HuH-7.5 (cell line): ENCODE measurements at regions not wholly inside any gene's neighbourhood (a gene's known extent, or its start where the extent isn't known, plus 50 kb on each side); places are given as distances from the start of the nearest gene placed in this dataset.
A peak's percentile ranks its signal among the peaks of the same experiment; 100 is the strongest.

Experiments used
- DNase-seq: peaks from one replicate; pipeline ENCODE4 v3.0.0; 2011; ENCODE audit warnings: low spot score

DNA sequence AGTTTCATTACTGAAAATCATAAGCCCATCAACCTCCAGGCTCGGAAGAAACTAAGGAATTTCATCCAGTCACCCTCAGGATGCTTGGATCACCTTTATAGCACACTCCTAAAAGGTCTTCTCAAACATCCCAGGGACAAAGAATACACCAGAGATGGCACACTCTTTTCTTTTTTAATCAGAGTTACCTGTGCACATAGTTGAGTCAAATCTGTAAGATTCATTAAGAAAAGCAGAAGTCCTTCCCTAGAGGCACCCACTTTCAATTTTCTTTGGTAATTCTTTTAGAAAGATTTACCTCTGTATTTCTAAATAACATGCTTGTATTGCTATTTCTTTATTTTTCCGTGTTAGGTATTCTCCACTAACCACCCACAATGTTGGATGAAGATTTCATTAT is 50.6 kb upstream of the IL6 start:
- DNase-seq: no peak

- no peak for DNase-seq
These were observed 51.1 kb upstream of the IL6 start for GRCh38 chr7:22675917-22676343.

DNA sequence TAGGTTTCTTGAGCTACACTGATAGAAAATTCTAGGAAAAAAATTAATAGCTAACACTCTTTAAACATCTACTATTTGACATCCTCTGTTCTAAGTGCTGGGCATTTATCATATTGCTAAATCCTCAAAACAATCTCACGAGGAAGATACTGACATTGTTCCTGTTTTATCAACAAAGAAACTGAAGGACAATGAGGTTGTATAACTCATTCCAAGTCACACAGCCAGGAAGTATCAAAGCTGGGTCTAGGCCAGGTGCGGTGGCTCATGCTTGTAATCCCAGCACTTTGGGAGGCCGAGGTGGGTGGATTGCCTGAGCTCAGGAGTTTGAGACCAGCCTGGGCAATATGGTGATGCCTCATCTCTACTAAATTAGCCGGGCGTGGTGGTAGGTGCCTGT is 51.6 kb upstream of the IL6 start:
- no peak for DNase-seq

GRCh38 chr7:22672846-22673680 is 53.9 kb upstream of the IL6 start:
- DNase-seq: peak; percentile 54

DNA sequence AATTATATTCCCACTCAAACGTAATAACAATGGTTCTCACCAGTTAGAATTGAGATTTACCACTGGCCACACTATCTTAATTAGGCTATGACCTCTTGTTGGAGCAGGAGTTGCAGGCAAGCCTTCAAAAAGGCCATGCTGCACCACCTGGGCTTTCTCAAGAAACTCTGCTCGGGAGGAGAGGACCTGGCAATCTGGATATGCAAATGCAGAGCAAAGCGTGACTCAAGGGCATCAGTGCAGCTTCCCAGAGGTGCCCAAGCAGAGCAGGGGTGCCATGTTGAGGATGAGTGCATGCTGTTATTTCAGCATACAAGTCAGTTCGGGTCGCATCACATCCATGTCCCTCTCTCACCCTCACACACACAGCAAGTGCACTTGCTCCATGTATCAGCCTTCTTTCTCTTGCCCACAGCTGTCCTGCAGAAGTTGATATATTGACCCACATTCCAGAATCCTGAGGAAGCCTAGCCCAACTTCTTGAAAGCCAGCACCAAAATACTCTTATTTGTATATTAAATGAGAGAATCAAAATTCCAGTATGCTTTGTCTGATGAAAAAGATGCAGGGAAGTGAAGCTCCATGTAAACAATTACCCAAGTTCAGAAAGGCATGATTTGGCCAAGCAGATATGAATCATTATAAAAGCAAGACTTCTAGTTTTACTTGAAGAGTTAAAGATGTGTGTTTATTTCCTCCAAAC is 55.7 kb upstream of the IL6 start:
- DNase-seq: no peak

GRCh38 chr7:22670422-22670815 is 56.6 kb upstream of the IL6 start:
- DNase-seq: no peak

GRCh38 chr7:22669692-22670421 is 57.1 kb upstream of the IL6 start:
- no peak for DNase-seq

GRCh38 chr7:22668971-22669401 is 58.0 kb upstream of the IL6 start:
- DNase-seq: no peak

DNA sequence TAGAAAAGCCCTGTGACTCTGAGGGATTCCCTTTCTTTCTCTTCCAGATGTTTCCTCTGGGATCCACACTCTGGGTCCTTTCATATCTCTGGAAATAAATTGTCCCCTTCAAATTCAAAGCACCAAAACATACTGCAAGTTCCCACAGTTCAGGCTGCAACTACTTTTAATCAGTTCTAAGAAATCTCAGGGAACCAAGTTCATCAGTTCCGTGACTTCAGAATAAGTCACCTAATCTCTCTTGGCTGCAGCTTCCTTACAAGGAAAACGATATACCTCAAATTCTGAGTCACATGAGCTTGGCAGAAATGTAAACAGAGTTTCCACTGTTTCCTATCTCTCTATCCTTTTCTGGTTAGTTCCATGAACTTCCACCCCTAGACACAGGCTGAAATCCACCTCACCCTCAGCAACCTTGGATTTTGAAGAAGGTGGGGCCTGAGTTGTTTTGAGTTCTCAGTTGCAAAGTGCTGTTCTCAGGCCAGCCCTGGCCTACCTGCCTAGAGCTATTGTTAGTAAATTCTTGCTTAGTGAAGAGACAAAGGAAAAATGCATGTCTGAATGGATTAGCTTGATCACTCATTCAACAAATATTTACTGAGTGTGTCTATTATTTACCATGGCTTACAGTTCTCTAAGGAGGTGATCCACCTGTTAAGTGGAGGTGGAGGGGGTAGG is 59.3 kb upstream of the IL6 start:
- no peak for DNase-seq

DNA sequence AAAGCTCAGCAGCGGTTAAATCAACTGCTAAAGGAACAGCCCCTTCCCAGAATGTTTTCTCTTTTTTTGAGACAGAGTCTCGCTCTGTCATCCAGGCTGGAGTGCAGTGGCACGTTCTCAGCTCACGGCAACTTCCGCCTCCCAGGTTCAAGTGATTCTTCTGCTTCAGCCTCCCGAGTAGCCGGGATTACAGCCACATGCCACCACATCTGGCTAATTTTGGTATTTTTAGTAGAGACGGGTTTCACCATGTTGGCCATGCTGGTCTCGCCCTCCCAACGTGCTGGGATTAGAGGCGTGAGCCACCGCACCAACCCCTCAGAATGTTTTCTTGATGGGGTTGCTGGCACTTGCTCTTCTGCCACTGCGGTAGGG is 59.8 kb upstream of the IL6 start:
- DNase-seq: no peak

GRCh38 chr7:22666732-22667131 is 60.3 kb upstream of the IL6 start:
- no peak for DNase-seq

DNA sequence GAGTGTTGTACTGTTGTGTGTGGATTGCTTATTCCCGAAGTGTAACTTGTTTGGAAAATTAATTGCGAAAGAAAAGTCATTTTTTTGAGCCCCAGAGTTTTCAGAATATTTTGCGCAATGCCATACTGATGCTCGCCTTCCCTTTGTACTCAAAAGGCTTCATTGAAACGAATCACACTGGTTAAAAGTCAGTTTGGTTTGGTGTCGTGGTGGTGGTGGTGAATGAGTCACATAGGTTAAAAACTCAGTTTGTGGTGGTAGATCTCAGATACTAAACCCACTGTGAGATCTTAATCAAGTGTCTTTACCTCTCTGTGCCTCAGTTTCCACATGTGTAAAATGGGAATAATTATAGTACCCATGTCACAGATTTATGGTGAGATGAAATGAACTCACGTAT is 61.1 kb upstream of the IL6 start:
- no peak for DNase-seq

GRCh38 chr7:22664988-22665798 is 61.8 kb upstream of the IL6 start:
- DNase-seq: no peak

- DNase-seq: no peak
These were observed 63.3 kb upstream of the IL6 start for GRCh38 chr7:22663721-22664120.

GRCh38 chr7:22663357-22663718 is 63.7 kb upstream of the IL6 start:
- DNase-seq: no peak

DNA sequence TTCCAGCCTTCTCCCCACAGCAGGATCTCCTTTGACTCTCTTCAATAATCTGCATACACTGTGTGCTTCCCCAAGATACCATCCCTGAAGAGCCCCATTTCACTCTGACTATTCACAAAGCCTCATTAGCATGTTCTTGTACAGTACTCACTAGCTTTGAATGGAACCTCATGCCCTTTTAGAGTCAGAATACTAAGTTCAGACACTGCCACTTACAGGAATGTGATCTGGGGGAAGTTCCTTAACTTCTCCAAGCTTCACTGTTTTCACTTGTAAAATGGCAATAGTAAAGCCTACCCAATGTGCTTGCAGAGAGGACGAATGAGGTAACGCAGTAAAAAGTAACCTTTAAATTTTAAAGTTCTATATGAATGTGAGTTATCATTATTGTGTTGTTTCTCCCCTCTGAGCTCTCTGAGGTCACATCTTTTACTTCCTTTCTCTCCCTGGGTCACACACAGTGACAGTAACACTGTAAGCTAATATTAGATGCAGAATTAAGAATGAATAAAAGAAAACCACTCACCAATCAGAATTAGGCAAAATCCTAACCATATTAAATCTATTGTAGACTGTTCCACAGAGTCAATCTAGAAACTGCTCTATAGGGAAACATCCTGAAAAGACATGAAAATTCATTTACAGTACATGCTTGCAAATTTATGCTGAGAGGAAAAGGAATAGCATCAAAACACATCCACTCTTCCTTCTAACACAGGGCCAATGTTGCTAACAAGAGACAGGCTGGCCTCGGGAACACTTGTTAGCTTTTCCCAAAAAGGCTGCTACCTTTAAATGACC is 64.2 kb upstream of the IL6 start:
- DNase-seq: no peak

DNA sequence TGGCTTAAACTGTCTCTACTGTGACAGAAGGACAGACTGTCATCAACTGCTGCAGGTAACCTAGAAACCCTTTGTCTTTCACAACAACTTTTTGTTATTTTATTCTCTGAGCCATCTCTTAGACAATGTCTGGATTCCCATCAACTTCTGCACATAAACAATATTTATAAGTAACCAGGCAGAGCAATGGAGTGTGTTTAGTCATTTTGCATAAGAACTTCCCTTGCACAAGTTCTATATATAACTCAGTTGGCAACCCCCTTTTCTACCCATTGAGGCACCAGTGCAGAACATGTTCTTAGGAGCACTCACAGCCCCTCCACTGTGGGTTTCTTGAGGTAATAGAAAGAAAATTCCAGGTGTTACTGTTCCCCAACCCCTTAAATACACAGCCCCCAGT is 65.0 kb upstream of the IL6 start:
- DNase-seq: no peak

DNA sequence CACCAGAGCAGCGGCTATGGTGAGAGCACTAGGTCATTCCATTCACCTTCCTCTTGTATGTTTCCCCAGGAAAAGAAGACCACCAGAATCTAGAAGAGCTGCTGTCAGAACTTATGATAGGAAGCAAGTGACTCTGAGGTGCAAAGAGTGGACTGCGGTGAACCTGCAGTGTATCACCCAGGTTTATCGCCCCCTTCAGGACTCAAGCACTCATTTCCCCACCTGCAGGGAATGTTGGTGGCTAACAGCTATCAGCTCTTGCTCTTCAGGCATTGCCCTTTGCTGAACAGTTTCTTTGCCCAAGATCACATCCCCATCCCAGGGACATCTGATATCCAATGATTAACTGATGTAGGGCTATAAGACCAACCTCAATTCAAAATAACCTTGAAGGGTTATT is 66.3 kb upstream of the IL6 start:
- no peak for DNase-seq

DNA sequence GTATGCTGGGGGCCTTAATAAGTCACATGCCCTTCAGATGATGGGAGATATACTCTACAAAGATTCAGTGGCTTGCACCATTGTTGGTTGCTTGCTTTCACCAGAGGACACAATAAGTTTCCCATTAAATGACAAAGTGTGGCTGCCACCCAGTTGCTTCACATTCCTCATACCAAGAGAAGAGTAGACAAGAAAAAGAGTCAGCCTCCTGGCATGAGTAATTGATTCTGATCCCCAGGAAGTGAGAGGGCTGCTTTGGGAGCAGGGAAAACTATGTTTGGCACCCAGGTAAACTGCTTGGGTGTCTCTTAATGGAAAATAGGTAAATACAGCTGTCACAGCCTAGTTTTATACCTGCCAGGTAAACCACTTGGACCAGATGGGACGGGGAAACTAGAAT is 66.7 kb upstream of the IL6 start:
- DNase-seq: no peak

- no peak for DNase-seq
These were observed 67.3 kb upstream of the IL6 start for GRCh38 chr7:22659741-22660140.

GRCh38 chr7:22658031-22658430 is 69.0 kb upstream of the IL6 start:
- DNase-seq: no peak
